GM12878 (cell line): ENCODE measurements at regions not wholly inside any gene's neighbourhood (a gene's known extent, or its start where the extent isn't known, plus 50 kb on each side); places are given as distances from the start of the nearest gene placed in this dataset.

Experiments used
- ATAC-seq: fragments of 200-7000 bp; cut with Tn5 transposase; 3 replicates; pipeline ENCODE4 v1.9.1; 2020; ENCODE audit warnings: mild to moderate bottlenecking, moderate library complexity
- BruUV-seq: library from RNA; stranded (reverse); fragments of 400-500 nt; replicated peaks from 2 replicates; lab custom pipeline; 2021; lab: Mats Ljungman, UMichigan
- CTCF ChIA-PET: fragments of 300-600 bp; sonication (Branson Sonifier 250); formaldehyde crosslinking; extraction: SDS; loops from one replicate; lab custom pipeline; 2021; ENCODE audit warnings: inconsistent platforms; lab: Yijun Ruan, JAX
- POLR2A ChIA-PET: fragments of 350-600 bp; formaldehyde crosslinking; extraction: SDS; loops from one replicate; lab custom pipeline; 2021; ENCODE audit warnings: inconsistent platforms; lab: Charles Lee
- RAD21 ChIA-PET: fragments of 300-600 bp; sonication (Branson Sonifier 250); formaldehyde crosslinking; loops from one replicate; lab custom pipeline; 2023; ENCODE audit warnings: antibody characterized with exemption; ENCODE audit not compliant: unreplicated experiment; lab: Charles Lee
- SMC1A ChIA-PET: fragments of 300-600 bp; sonication (Branson Sonifier 250); formaldehyde crosslinking; loops from one replicate; lab custom pipeline; 2023; ENCODE audit not compliant: unreplicated experiment, uncharacterized antibody; lab: Charles Lee
- DNase-seq: peaks from one replicate; pipeline ENCODE4 v3.0.0-alpha.2; 2011; ENCODE audit warnings: low read depth, low spot score
- FAIRE-seq: peaks from 3 replicates; lab custom pipeline; 2011; peaks lifted over from hg19 to GRCh38; lab: Jason Lieb, UNC
- H2AFZ ChIP-seq: 2 replicates; pipeline ENCODE4 v1.6.0; 2011; ENCODE audit warnings: low read depth, low read length, control low read depth; ENCODE audit not compliant: control insufficient read depth
- H3K27ac ChIP-seq: 2 replicates; pipeline ENCODE4 v1.5.1; 2011; ENCODE audit warnings: control low read depth; ENCODE audit not compliant: control insufficient read depth, insufficient read depth
- H3K27me3 ChIP-seq, 2 experiments: replicated peaks in 1 of 2; 2 replicates each; pipeline versions ENCODE4 v1.6.0 to v1.6.1; 2011; ENCODE audit warnings: low read length in 1 of 2; ENCODE audit not compliant: control insufficient read depth in 2 of 2, insufficient read depth in 2 of 2
- H3K36me3 ChIP-seq, 2 experiments: 2 replicates each; pipeline ENCODE4 v1.5.1; 2011; ENCODE audit warnings: low read length in 1 of 2; ENCODE audit not compliant: control insufficient read depth in 2 of 2, insufficient read depth in 2 of 2
- H3K4me1 ChIP-seq: 2 replicates; pipeline ENCODE4 v1.6.1; 2011; ENCODE audit warnings: mild to moderate bottlenecking, low read length, moderate library complexity, mixed read lengths; ENCODE audit not compliant: control insufficient read depth, insufficient read depth
- H3K4me2 ChIP-seq: 2 replicates; pipeline ENCODE4 v1.6.0; 2011; ENCODE audit warnings: control low read depth; ENCODE audit not compliant: control insufficient read depth, insufficient read depth
- H3K4me3 ChIP-seq: fragments of 200-600 bp; sonication (generic); 2 replicates; pipeline ENCODE4 v1.5.1; 2016
- H3K79me2 ChIP-seq: 2 replicates; pipeline ENCODE4 v1.6.0; 2011; ENCODE audit warnings: low read length; ENCODE audit not compliant: control insufficient read depth, insufficient read depth
- H3K9ac ChIP-seq: 2 replicates; pipeline ENCODE4 v1.8.0; 2011; ENCODE audit warnings: low read length, control low read depth, mixed read lengths; ENCODE audit not compliant: control insufficient read depth, insufficient read depth
- H3K9me3 ChIP-seq: replicated peaks from 3 replicates; pipeline ENCODE4 v1.5.1; 2011; ENCODE audit warnings: mild to moderate bottlenecking, low read length; ENCODE audit not compliant: control insufficient read depth, insufficient read depth
- H4K20me1 ChIP-seq: 2 replicates; pipeline ENCODE4 v1.6.0; 2011; ENCODE audit not compliant: control insufficient read depth, insufficient read depth
- BCL11A ChIP-seq: IDR thresholded peaks from 2 replicates; pipeline ENCODE4 v1.6.1; 2011; ENCODE audit warnings: low read depth, low read length
- HCFC1 ChIP-seq: fragments of 150-350 bp; IDR thresholded peaks from 2 replicates; pipeline ENCODE4 v1.6.1; 2014; ENCODE audit warnings: low read length
- NR2C2 ChIP-seq: IDR thresholded peaks from 2 replicates; pipeline ENCODE4 v1.6.1; 2011; ENCODE audit warnings: borderline replicate concordance, low read depth; ENCODE audit not compliant: control insufficient read depth, insufficient read length
- NRF1 ChIP-seq: conservative IDR thresholded peaks from 2 replicates; pipeline ENCODE4 v1.6.1; 2011; ENCODE audit warnings: mild to moderate bottlenecking, low read depth, low read length, improper control_type of control experiment
- ZBTB11 ChIP-seq: fragments of 450-650 bp; formaldehyde crosslinking; IDR thresholded peaks from 2 replicates; pipeline ENCODE4 v1.5.0; 2022; ENCODE audit warnings: mild to moderate bottlenecking, missing genetic modification characterization
- ZBTB40 ChIP-seq: fragments of 450-650 bp; IDR thresholded peaks from 2 replicates; pipeline ENCODE4 v1.6.1; 2016; ENCODE audit warnings: mild to moderate bottlenecking, moderate library complexity, borderline replicate concordance
- WGBS: methylation state at CpG from one replicate; pipeline ENCODE4 v1.1.6; 2016; ENCODE audit warnings: low lambda C conversion rate; ENCODE audit not compliant: insufficient replicate concordance, insufficient coverage; ENCODE audit errors: missing lambda C conversion rate; 5-methylcytosine and 5-hydroxymethylcytosine counted together
- in situ Hi-C: fragments of 300-500 bp; cut with MboI; formaldehyde crosslinking; loops from 9 replicates; pipeline ENCODE4 v1.14.3; 2018; ENCODE audit warnings: mixed read lengths
- intact Hi-C: fragments of 100-400 bp; cut with micrococcal nuclease; formaldehyde crosslinking; loops from one replicate; pipeline ENCODE4 v1.14.2; 2022; ENCODE audit not compliant: unreplicated experiment
- TF ChIP-seq, protein P1 (sequence below): fragments of 450-650 bp; IDR thresholded peaks from 2 replicates; pipeline ENCODE4 v1.6.1; 2018; ENCODE audit warnings: mild to moderate bottlenecking, low read depth, moderate library complexity; ENCODE audit not compliant: partially characterized antibody
- TF ChIP-seq, protein P2 (sequence below): fragments of 450-650 bp; IDR thresholded peaks from 2 replicates; pipeline ENCODE4 v1.6.1; 2016; ENCODE audit warnings: mild to moderate bottlenecking
- TF ChIP-seq, protein P3 (sequence below): fragments of 150-350 bp; IDR thresholded peaks from 2 replicates; pipeline ENCODE4 v1.6.1; 2014; ENCODE audit warnings: mild to moderate bottlenecking, low read depth, low read length

GRCh38 chr3:96434651-96435050, 379.7 kb upstream of the EPHA6 start (continued):
- no peak for TF ChIP-seq ZBTB40

DNA sequence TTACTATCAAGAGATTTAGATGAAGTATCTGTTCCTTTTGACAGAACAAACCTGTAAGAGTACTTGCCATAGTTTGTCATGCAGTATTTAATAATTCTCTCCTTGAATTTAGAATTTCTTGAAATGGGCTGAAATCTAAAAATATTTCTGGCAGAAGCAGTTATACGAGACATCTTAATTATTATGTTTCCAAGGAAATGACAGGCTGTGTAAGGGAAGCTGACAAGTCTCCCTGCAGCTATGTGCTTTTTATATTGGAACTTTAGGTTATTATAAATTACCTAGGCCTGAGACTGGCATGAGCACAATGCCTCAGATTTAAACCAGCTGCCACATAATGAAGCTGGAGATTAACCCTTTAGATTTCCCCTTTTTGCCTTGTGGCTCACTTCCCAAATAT, 365.0 kb upstream of the EPHA6 start:
- Histone ChIP-seq H3K4me3 (no peak overlapping the region), H3K4me1 (no peaks in the 10 kb centered on the region), H3K9me3 (no peaks in the 10 kb centered on the region), H3K27me3 (no peaks in the 10 kb centered on the region), H2AFZ (no peak overlapping the region), H3K9ac (no peak overlapping the region), H3K27ac (no peak overlapping the region), H3K36me3 (no peaks in the 10 kb centered on the region), H4K20me1 (no peaks in the 10 kb centered on the region), H3K79me2 (no peaks in the 10 kb centered on the region), H3K4me2 (no peak overlapping the region)
- 0% methylated on average over 1 of the region's 1 CpG for WGBS
- no TSS peak for BruUV-seq
- in situ Hi-C loops = no loop called here
- no peak for DNase-seq
- no peak for ATAC-seq
- ChIA-PET CTCF (no interaction called here), POLR2A (no interaction called here), RAD21 (no interaction called here), SMC1A (no interaction called here)
- no peak for FAIRE-seq
- intact Hi-C loops = no loop called here
- no peak for TF ChIP-seq HCFC1
- TF ChIP-seq, protein P1, sequence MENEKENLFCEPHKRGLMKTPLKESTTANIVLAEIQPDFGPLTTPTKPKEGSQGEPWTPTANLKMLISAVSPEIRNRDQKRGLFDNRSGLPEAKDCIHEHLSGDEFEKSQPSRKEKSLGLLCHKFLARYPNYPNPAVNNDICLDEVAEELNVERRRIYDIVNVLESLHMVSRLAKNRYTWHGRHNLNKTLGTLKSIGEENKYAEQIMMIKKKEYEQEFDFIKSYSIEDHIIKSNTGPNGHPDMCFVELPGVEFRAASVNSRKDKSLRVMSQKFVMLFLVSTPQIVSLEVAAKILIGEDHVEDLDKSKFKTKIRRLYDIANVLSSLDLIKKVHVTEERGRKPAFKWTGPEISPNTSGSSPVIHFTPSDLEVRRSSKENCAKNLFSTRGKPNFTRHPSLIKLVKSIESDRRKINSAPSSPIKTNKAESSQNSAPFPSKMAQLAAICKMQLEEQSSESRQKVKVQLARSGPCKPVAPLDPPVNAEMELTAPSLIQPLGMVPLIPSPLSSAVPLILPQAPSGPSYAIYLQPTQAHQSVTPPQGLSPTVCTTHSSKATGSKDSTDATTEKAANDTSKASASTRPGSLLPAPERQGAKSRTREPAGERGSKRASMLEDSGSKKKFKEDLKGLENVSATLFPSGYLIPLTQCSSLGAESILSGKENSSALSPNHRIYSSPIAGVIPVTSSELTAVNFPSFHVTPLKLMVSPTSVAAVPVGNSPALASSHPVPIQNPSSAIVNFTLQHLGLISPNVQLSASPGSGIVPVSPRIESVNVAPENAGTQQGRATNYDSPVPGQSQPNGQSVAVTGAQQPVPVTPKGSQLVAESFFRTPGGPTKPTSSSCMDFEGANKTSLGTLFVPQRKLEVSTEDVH = no peak
- TF ChIP-seq, protein P2, sequence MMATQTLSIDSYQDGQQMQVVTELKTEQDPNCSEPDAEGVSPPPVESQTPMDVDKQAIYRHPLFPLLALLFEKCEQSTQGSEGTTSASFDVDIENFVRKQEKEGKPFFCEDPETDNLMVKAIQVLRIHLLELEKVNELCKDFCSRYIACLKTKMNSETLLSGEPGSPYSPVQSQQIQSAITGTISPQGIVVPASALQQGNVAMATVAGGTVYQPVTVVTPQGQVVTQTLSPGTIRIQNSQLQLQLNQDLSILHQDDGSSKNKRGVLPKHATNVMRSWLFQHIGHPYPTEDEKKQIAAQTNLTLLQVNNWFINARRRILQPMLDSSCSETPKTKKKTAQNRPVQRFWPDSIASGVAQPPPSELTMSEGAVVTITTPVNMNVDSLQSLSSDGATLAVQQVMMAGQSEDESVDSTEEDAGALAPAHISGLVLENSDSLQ = no peak
- TF ChIP-seq ZBTB11 (CRISPR knock-in tag) = no peak
- TF ChIP-seq NR2C2 = no peak
- TF ChIP-seq NRF1 = no peak
- TF ChIP-seq BCL11A = no peak
- TF ChIP-seq, protein P3, sequence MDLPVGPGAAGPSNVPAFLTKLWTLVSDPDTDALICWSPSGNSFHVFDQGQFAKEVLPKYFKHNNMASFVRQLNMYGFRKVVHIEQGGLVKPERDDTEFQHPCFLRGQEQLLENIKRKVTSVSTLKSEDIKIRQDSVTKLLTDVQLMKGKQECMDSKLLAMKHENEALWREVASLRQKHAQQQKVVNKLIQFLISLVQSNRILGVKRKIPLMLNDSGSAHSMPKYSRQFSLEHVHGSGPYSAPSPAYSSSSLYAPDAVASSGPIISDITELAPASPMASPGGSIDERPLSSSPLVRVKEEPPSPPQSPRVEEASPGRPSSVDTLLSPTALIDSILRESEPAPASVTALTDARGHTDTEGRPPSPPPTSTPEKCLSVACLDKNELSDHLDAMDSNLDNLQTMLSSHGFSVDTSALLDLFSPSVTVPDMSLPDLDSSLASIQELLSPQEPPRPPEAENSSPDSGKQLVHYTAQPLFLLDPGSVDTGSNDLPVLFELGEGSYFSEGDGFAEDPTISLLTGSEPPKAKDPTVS = no peak
